ENCODE measurements at regions not wholly inside any gene's neighbourhood (a gene's known extent, or its start where the extent isn't known, plus 50 kb on each side); places are given as distances from the start of the nearest gene placed in this dataset.

- TF ChIP-seq, protein P1, sequence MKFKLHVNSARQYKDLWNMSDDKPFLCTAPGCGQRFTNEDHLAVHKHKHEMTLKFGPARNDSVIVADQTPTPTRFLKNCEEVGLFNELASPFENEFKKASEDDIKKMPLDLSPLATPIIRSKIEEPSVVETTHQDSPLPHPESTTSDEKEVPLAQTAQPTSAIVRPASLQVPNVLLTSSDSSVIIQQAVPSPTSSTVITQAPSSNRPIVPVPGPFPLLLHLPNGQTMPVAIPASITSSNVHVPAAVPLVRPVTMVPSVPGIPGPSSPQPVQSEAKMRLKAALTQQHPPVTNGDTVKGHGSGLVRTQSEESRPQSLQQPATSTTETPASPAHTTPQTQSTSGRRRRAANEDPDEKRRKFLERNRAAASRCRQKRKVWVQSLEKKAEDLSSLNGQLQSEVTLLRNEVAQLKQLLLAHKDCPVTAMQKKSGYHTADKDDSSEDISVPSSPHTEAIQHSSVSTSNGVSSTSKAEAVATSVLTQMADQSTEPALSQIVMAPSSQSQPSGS (IDR thresholded peaks at IDR 0.05; ENCODE audit: low read length) = no peak
- TF ChIP-seq CBX8 (IDR thresholded peaks at IDR 0.05; ENCODE audit: borderline replicate concordance, low read depth, low read length) (no peak), NANOG (IDR thresholded peaks at IDR 0.05; ENCODE audit: insufficient read depth, low read depth, low read length, poor library complexity, severe bottlenecking) (no peak)
- TF ChIP-seq, protein P2, sequence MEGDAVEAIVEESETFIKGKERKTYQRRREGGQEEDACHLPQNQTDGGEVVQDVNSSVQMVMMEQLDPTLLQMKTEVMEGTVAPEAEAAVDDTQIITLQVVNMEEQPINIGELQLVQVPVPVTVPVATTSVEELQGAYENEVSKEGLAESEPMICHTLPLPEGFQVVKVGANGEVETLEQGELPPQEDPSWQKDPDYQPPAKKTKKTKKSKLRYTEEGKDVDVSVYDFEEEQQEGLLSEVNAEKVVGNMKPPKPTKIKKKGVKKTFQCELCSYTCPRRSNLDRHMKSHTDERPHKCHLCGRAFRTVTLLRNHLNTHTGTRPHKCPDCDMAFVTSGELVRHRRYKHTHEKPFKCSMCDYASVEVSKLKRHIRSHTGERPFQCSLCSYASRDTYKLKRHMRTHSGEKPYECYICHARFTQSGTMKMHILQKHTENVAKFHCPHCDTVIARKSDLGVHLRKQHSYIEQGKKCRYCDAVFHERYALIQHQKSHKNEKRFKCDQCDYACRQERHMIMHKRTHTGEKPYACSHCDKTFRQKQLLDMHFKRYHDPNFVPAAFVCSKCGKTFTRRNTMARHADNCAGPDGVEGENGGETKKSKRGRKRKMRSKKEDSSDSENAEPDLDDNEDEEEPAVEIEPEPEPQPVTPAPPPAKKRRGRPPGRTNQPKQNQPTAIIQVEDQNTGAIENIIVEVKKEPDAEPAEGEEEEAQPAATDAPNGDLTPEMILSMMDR (IDR thresholded peaks at IDR 0.05; ENCODE audit: control extremely low read depth in 1 of 3, insufficient read depth in 1 of 3, low read depth in 1 of 3, low read length in 3 of 3) = no peak
Measured at GRCh38 chr4:35253331-35253730, 991.0 kb downstream of the ARAP2 start (continued).
